Stimulated activated memory B cell treated with anti-CD40 and anti-IgM and Interleukin-4, amounts not matched to agents 10 μg/mL and 1 μg/mL and 100 μg/mL, for 72 hours (primary cell): ENCODE measurements at regions not wholly inside any gene's neighbourhood (a gene's known extent, or its start where the extent isn't known, plus 50 kb on each side); places are given as distances from the start of the nearest gene placed in this dataset.
A peak's percentile ranks its signal among the peaks of the same experiment; 100 is the strongest.

Experiments used
- ATAC-seq: fragments of 150-1000 bp; cut with Tn5 transposase; 2 replicates; pipeline ENCODE4 v1.10.0; 2021
- H3K27ac Mint-ChIP-seq: one replicate; pipeline ENCODE4 v1.8.0; 2022; ENCODE audit warnings: mild to moderate bottlenecking, mixed read lengths
- H3K27me3 Mint-ChIP-seq: one replicate; pipeline ENCODE4 v1.8.0; 2022; ENCODE audit warnings: mixed read lengths
- H3K36me3 Mint-ChIP-seq: one replicate; pipeline ENCODE4 v1.8.0; 2022; ENCODE audit warnings: mixed read lengths
- H3K4me1 Mint-ChIP-seq: one replicate; pipeline ENCODE4 v1.8.0; 2022; ENCODE audit warnings: mixed read lengths
- H3K4me3 Mint-ChIP-seq: one replicate; pipeline ENCODE4 v1.8.0; 2022; ENCODE audit warnings: mild to moderate bottlenecking, moderate library complexity, mixed read lengths
- H3K9me3 Mint-ChIP-seq: one replicate; pipeline ENCODE4 v1.8.0; 2022; ENCODE audit warnings: mixed read lengths

DNA sequence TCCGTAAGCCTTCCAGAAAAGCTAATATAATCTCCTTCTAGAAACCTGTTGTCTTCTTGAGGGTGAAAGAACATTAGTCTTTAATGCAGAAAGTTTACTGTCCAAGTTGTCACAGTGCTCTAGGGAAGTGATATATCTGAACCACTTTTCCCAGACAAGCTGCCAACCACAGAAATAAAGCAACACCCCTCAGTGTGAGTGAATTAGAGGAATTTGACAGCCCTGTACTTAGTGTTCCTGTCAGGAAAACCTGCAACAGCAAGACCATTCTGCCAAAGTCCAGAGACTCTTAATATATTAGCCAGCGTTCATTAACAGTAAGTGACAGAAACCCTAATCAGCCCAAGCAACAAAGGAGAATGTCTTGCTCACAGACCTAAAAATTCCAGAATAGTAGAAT is 137.7 kb downstream of the KATNIP start:
- ATAC-seq: no peak
- no peak overlapping the region for H3K27ac Mint-ChIP-seq
- H3K36me3 Mint-ChIP-seq: peaks cover 30% of the 10 kb centered on the region
- no peaks in the 10 kb centered on the region for H3K4me1 Mint-ChIP-seq
- no peaks in the 10 kb centered on the region for H3K9me3 Mint-ChIP-seq
- H3K27me3 Mint-ChIP-seq: no peaks in the 10 kb centered on the region
- H3K4me3 Mint-ChIP-seq: no peak overlapping the region

- no peak overlapping the region for H3K4me3 Mint-ChIP-seq
- ATAC-seq: no peak
- H3K27me3 Mint-ChIP-seq: no peaks in the 10 kb centered on the region
- no peak overlapping the region for H3K27ac Mint-ChIP-seq
- peaks cover 18% of the 10 kb centered on the region for H3K36me3 Mint-ChIP-seq
- no peaks in the 10 kb centered on the region for H3K9me3 Mint-ChIP-seq
- H3K4me1 Mint-ChIP-seq: no peaks in the 10 kb centered on the region
Observed at GRCh38 chr16:27689711-27690110, 139.8 kb downstream of the KATNIP start.

- H3K27me3 Mint-ChIP-seq: no peaks in the 10 kb centered on the region
- H3K9me3 Mint-ChIP-seq: no peaks in the 10 kb centered on the region
- no peaks in the 10 kb centered on the region for H3K4me1 Mint-ChIP-seq
- ATAC-seq: no peak
- no peak overlapping the region for H3K4me3 Mint-ChIP-seq
- H3K36me3 Mint-ChIP-seq: peaks cover 18% of the 10 kb centered on the region
- H3K27ac Mint-ChIP-seq: no peak overlapping the region
Observed at GRCh38 chr16:27690608-27691007, 140.7 kb downstream of the KATNIP start.

DNA sequence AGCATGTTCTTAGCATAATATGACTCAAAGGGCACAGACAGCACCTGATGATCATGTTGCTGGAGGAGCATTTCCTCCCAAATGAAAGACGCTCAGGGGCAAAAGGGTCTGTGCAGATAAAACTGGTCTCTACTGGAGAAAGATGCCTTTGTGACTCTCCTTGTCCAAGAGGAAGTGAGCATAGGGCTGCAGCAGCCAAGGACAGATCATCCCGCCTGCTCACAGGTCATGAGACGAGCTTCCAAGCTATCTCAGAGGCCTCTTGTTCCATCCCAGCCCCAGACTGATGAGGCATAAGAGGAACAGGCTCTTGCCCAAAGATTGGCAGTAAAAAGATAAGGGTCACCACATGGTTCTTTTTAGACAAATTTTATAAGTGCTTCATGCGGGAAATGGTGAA is 141.8 kb downstream of the KATNIP start:
- H3K4me3 Mint-ChIP-seq: no peak overlapping the region
- no peak overlapping the region for H3K27ac Mint-ChIP-seq

DNA sequence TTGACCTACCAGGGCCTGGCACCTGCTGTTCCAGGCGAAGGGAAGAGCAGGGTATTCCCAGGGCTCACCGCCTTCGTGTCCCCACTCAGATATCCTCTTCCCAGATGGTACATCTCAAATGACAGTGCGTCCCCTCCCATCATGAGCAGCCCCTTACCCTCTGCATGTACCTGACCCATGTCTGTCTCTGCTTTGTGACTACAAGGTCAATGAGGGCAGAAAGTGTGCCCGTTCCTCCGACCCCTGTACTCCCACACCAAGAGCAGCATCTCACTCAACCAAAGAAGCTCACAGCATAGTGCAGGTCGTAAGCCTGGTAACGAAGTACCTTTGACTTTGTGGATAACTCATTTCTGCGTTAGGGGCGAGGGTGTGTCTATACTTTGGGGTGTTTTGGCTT is 142.6 kb downstream of the KATNIP start:
- no peaks in the 10 kb centered on the region for H3K4me1 Mint-ChIP-seq
- H3K4me3 Mint-ChIP-seq: no peak overlapping the region
- H3K36me3 Mint-ChIP-seq: peaks cover 16% of the 10 kb centered on the region
- peaks cover 3% of the 10 kb centered on the region for H3K9me3 Mint-ChIP-seq
- no peak for ATAC-seq
- no peaks in the 10 kb centered on the region for H3K27me3 Mint-ChIP-seq
- no peak overlapping the region for H3K27ac Mint-ChIP-seq

More for the DNA sequence above, 141.8 kb downstream of the KATNIP start:
- peaks cover 3% of the 10 kb centered on the region for H3K9me3 Mint-ChIP-seq
- no peaks in the 10 kb centered on the region for H3K27me3 Mint-ChIP-seq
- H3K4me1 Mint-ChIP-seq: no peaks in the 10 kb centered on the region
- no peak for ATAC-seq
- peaks cover 19% of the 10 kb centered on the region for H3K36me3 Mint-ChIP-seq

- Mint-ChIP-seq H3K4me3 (no peak overlapping the region), H3K27me3 (no peaks in the 10 kb centered on the region), H3K27ac (no peak overlapping the region), H3K36me3 (peaks cover 38% of the 10 kb centered on the region), H3K4me1 (no peaks in the 10 kb centered on the region), H3K9me3 (peaks cover 3% of the 10 kb centered on the region)
- peak; percentile 42 for ATAC-seq
Observed at GRCh38 chr16:27695161-27695560, 145.2 kb downstream of the KATNIP start.

GRCh38 chr16:27698266-27698665 is 148.3 kb downstream of the KATNIP start:
- no peak for ATAC-seq
- no peaks in the 10 kb centered on the region for H3K27me3 Mint-ChIP-seq
- H3K4me1 Mint-ChIP-seq: no peaks in the 10 kb centered on the region
- H3K4me3 Mint-ChIP-seq: no peak overlapping the region
- peaks cover 3% of the 10 kb centered on the region for H3K9me3 Mint-ChIP-seq
- no peak overlapping the region for H3K27ac Mint-ChIP-seq
- H3K36me3 Mint-ChIP-seq: peaks cover 49% of the 10 kb centered on the region

DNA sequence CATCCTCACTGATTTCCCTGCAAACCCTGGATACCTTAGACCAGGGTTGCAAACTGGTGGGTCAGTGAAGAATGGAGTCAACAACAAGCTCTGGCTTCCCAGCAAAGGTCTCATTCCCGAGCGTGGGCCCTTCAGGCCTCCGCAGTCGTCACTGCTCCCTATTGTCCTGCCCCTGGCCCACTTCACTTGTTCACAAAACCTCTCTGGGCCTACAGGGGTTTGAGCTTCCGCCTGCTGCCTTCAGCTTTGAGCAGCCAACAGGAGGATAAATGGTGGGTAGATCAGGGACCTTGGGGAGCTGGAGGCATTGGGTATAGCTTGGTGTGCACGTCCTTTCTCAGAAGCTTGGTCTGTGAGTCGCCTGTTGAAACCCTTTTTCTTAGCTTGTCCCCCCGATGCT is 148.8 kb downstream of the KATNIP start:
- Mint-ChIP-seq H3K4me1 (no peaks in the 10 kb centered on the region), H3K4me3 (no peak overlapping the region), H3K9me3 (peaks cover 3% of the 10 kb centered on the region), H3K27ac (no peak overlapping the region), H3K36me3 (peaks cover 52% of the 10 kb centered on the region), H3K27me3 (no peaks in the 10 kb centered on the region)
- no peak for ATAC-seq

DNA sequence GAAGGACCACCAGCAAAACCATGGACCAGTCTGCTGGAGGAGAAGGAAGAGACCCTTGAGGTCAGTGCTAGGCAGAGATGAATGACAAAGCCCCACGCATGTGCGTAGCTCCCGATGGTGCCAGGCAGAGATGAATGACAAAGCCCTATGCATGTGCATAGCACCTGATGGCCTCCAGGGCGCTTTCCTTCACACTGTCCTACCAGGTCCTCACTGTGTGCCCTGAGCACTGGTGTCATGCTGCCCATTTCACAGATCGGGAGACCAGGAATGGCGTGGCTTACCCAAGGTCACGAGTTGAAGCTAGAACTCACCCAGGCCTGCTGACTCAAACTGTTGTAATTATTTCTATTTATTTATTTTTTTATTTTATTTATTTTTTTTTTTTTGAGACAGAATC is 149.6 kb downstream of the KATNIP start:
- Mint-ChIP-seq H3K4me3 (no peak overlapping the region), H3K36me3 (peaks cover 60% of the 10 kb centered on the region), H3K27me3 (no peaks in the 10 kb centered on the region), H3K4me1 (no peaks in the 10 kb centered on the region), H3K9me3 (peaks cover 3% of the 10 kb centered on the region), H3K27ac (no peak overlapping the region)
- no peak for ATAC-seq

GRCh38 chr16:27700304-27700995 is 150.5 kb downstream of the KATNIP start:
- no peak overlapping the region for H3K27ac Mint-ChIP-seq
- no peaks in the 10 kb centered on the region for H3K4me1 Mint-ChIP-seq
- H3K4me3 Mint-ChIP-seq: no peak overlapping the region
- peaks cover 3% of the 10 kb centered on the region for H3K9me3 Mint-ChIP-seq
- H3K27me3 Mint-ChIP-seq: no peaks in the 10 kb centered on the region
- ATAC-seq: no peak
- H3K36me3 Mint-ChIP-seq: peaks cover 63% of the 10 kb centered on the region

DNA sequence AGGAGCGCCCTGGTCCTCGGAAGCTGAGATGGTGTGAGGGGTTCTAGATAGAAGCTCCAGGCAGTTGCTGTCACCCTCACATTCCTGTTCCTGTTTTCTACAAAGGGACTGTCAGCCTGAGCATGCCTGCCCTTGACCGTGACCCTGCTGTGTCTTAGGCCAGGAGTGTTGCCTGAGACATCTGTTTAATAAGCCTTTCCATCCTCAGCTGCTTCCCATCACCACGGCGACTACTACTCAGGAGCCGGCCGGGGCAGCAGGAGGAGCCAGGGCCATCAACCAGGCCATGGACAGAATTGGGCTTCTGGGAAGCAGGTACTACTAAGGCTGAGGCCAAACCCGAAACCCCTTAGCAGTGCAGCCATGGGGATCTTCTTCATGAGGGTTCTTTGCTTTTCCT is 151.4 kb downstream of the KATNIP start:
- H3K27me3 Mint-ChIP-seq: no peaks in the 10 kb centered on the region
- no peak overlapping the region for H3K4me3 Mint-ChIP-seq
- no peak overlapping the region for H3K27ac Mint-ChIP-seq
- peaks cover 69% of the 10 kb centered on the region for H3K36me3 Mint-ChIP-seq
- no peaks in the 10 kb centered on the region for H3K4me1 Mint-ChIP-seq
- ATAC-seq: no peak
- peaks cover 1% of the 10 kb centered on the region for H3K9me3 Mint-ChIP-seq

GRCh38 chr16:27703121-27703520 is 153.2 kb downstream of the KATNIP start:
- Mint-ChIP-seq H3K4me3 (no peak overlapping the region), H3K4me1 (no peaks in the 10 kb centered on the region), H3K27ac (no peak overlapping the region), H3K9me3 (no peaks in the 10 kb centered on the region), H3K27me3 (no peaks in the 10 kb centered on the region), H3K36me3 (peaks cover 64% of the 10 kb centered on the region)
- no peak for ATAC-seq

DNA sequence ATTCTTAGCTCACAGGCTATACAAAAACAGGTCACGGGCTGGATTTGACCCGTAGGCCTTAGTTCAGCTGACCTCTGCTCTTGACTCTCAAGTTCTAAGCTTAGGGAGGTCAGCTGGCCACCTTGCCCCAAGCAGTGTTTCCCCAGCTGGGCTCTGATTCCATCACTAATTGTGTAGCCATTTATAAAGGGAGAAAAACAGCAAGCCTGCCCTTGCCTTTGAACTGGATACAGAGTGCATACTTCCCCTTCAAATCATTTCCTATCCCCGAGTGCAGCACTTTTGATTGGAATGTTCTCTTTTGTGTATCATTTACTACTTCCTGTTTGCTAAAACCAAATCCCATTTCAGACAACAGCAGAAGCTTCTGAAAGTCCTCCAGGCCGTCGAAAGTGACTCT is 153.6 kb downstream of the KATNIP start:
- Mint-ChIP-seq H3K4me1 (no peaks in the 10 kb centered on the region), H3K36me3 (peaks cover 62% of the 10 kb centered on the region), H3K9me3 (no peaks in the 10 kb centered on the region), H3K27me3 (no peaks in the 10 kb centered on the region), H3K4me3 (no peak overlapping the region), H3K27ac (no peak overlapping the region)
- ATAC-seq: no peak

DNA sequence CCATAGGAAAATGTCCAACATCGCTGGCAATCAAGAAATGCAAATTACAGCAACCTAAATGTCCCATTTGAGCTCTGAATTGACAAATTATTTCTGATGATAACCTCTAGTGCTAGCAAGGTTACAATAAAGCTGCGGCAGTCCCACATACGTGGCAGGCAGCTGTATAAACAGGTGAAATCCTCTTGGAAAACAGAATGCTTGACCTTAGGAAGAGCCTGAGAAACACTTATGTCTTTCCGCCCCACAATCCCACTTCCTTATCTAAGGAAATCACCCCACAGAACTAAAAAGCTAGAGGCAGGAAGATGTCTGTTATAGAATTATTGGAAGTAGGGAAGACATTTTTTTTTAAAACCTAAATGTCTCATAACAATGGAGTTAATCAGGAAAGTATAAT is 154.3 kb downstream of the KATNIP start:
- ATAC-seq: no peak
- Mint-ChIP-seq H3K27ac (no peak overlapping the region), H3K27me3 (no peaks in the 10 kb centered on the region), H3K4me1 (no peaks in the 10 kb centered on the region), H3K36me3 (peaks cover 60% of the 10 kb centered on the region), H3K9me3 (no peaks in the 10 kb centered on the region), H3K4me3 (no peak overlapping the region)

DNA sequence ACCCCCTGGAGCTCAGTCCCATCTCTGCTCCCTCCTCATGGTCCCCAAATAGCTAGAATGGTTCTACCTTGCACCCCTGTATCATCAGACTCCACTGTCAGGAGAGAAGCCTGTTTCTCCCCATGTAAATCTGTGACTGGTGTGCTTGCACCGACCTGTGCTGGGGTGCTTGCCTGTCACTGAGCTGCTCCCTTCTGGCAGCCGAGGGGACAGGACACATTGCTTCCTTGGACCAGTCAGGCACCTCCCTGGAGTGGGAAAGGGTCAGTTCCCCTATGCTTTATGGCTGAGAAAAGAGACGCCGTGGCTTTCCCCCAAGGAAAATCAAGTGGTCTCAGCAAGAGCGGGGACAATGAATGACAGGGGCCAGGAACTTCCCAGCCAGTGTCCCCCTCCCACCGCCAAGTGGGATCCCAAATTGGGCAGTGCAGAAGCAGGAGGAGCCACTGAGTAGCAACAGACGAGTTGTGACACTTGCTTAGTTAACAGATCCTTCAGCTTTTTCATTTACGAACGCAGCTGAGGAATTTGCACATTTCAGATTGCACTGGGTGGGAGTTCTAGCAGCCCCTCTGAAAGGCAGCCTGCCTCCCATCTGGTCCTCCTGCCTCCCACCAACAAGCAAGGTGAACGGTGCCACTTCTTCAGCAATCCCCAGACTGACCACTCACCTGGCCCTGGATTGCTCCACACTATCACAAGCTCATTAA is 156.4 kb downstream of the KATNIP start:
- H3K4me3 Mint-ChIP-seq: no peak overlapping the region
- no peak for ATAC-seq
- H3K27me3 Mint-ChIP-seq: no peaks in the 10 kb centered on the region
- H3K27ac Mint-ChIP-seq: no peak overlapping the region
- H3K36me3 Mint-ChIP-seq: peaks cover 63% of the 10 kb centered on the region
- no peaks in the 10 kb centered on the region for H3K4me1 Mint-ChIP-seq
- no peaks in the 10 kb centered on the region for H3K9me3 Mint-ChIP-seq
